OCI-LY1 (cell line): ENCODE measurements at regions not wholly inside any gene's neighbourhood (a gene's known extent, or its start where the extent isn't known, plus 50 kb on each side); places are given as distances from the start of the nearest gene placed in this dataset.

Experiments used
- H2AFZ ChIP-seq: fragments of 200-600 bp; sonication (generic), shearing (Covaris generic); 2 replicates; pipeline ENCODE4 v1.6.0; 2014; ENCODE audit warnings: antibody characterized with exemption, mild to moderate bottlenecking, low read length
- H3F3A ChIP-seq: fragments of 200-600 bp; sonication (generic), shearing (Covaris generic); 2 replicates; pipeline ENCODE4 v1.6.0; 2014; ENCODE audit warnings: mild to moderate bottlenecking, antibody characterized with exemption, low read length, moderate library complexity; ENCODE audit not compliant: insufficient read depth
- H3K27ac ChIP-seq: fragments of 200-600 bp; sonication (generic); 2 replicates; pipeline ENCODE4 v1.5.1; 2014; ENCODE audit warnings: low read length, mixed run types, mild to moderate bottlenecking, low read depth; ENCODE audit not compliant: poor library complexity, severe bottlenecking
- H3K27me3 ChIP-seq: fragments of 200-600 bp; sonication (generic); 2 replicates; pipeline ENCODE4 v1.6.0; 2014; ENCODE audit warnings: antibody characterized with exemption, mild to moderate bottlenecking, low read length, moderate library complexity; ENCODE audit not compliant: insufficient read depth
- H3K36me3 ChIP-seq: fragments of 200-600 bp; sonication (generic); 2 replicates; pipeline ENCODE4 v1.6.1; 2014; ENCODE audit warnings: mild to moderate bottlenecking, antibody characterized with exemption, low read length, moderate library complexity, mixed read lengths; ENCODE audit not compliant: insufficient read depth
- H3K4me1 ChIP-seq: fragments of 200-600 bp; sonication (generic); 2 replicates; pipeline ENCODE4 v1.5.1; 2014; ENCODE audit warnings: mild to moderate bottlenecking, low read length, moderate library complexity; ENCODE audit not compliant: insufficient read depth, severe bottlenecking
- H3K4me2 ChIP-seq: fragments of 200-600 bp; sonication (generic), shearing (Covaris generic); 2 replicates; pipeline ENCODE4 v1.6.1; 2014; ENCODE audit warnings: low read length
- H3K4me3 ChIP-seq: fragments of 200-600 bp; sonication (generic); 2 replicates; pipeline ENCODE4 v1.5.1; 2014; ENCODE audit warnings: low read length, low read depth, mild to moderate bottlenecking, mixed read lengths; ENCODE audit not compliant: poor library complexity, severe bottlenecking
- H3K79me2 ChIP-seq: fragments of 200-600 bp; shearing (Covaris generic); 2 replicates; pipeline ENCODE4 v1.6.1; 2016; ENCODE audit warnings: mixed run types, low read length, mixed read lengths; ENCODE audit not compliant: insufficient read depth
- H3K9ac ChIP-seq: fragments of 200-600 bp; sonication (generic), shearing (Covaris generic); 2 replicates; pipeline ENCODE4 v1.6.1; 2014; ENCODE audit warnings: mild to moderate bottlenecking, low read length, mixed read lengths
- H3K9me2 ChIP-seq: fragments of 200-600 bp; sonication (generic), shearing (Covaris generic); 2 replicates; pipeline ENCODE4 v1.6.1; 2014; ENCODE audit warnings: low read depth, mild to moderate bottlenecking, low read length, mixed read lengths
- H3K9me3 ChIP-seq: fragments of 200-600 bp; shearing (Covaris generic); 2 replicates; pipeline ENCODE4 v1.6.1; 2014; ENCODE audit warnings: low read length, mixed read lengths
- H4K20me1 ChIP-seq: fragments of 200-600 bp; sonication (generic), shearing (Covaris generic); 2 replicates; pipeline ENCODE4 v1.6.0; 2016; ENCODE audit warnings: mild to moderate bottlenecking, low read length; ENCODE audit not compliant: insufficient read depth
- CTCF ChIP-seq: fragments of 200-600 bp; sonication (generic), shearing (Covaris generic); IDR thresholded peaks from 2 replicates; pipeline ENCODE4 v1.5.1; 2017; ENCODE audit warnings: mild to moderate bottlenecking, antibody characterized with exemption, low read length, moderate library complexity, mixed read lengths
- EZH2 ChIP-seq: fragments of 200-600 bp; sonication (generic), shearing (Covaris generic); IDR thresholded peaks from 2 replicates; pipeline ENCODE4 v1.8.0; 2017; ENCODE audit warnings: borderline replicate concordance, mixed run types, mild to moderate bottlenecking, antibody characterized with exemption, low read length, moderate library complexity, mixed read lengths

- Histone ChIP-seq H3K79me2 (no peaks in the 10 kb centered on the region), H3F3A (no peaks in the 10 kb centered on the region), H3K36me3 (no peaks in the 10 kb centered on the region), H3K4me3 (no peak overlapping the region), H3K9ac (no peak overlapping the region), H4K20me1 (no peaks in the 10 kb centered on the region), H3K9me3 (no peaks in the 10 kb centered on the region), H3K9me2 (peaks cover 3% of the 10 kb centered on the region; the same call in 1 of the 2 replicates), H3K4me2 (no peak overlapping the region), H2AFZ (no peak overlapping the region), H3K27ac (no peak overlapping the region), H3K27me3 (no peaks in the 10 kb centered on the region), H3K4me1 (no peaks in the 10 kb centered on the region)
- TF ChIP-seq CTCF = no peak
- no peak for TF ChIP-seq EZH2
Measured at GRCh38 chr13:87867426-87867825, 196.3 kb downstream of the SLITRK5 start.

DNA sequence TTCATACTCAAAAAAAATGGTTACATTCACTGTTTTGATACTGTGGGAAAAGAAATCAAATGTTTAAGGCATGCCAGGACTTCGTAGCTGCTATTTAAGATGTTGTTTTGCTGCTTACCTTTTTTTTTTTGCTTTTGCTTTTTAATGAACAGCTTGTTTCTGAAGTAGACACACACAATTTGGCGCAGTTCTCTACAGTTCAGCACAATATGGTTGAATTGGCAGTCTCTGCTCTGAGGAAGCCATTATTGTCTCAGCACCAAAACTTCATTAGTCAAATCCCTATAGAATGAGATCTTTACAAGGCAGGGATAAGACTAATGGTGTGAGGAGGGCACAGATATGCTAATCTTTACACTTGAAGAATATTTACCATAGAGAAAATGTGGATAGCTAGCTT, 197.6 kb downstream of the SLITRK5 start:
- H3K36me3 ChIP-seq = no peaks in the 10 kb centered on the region
- H3K9ac ChIP-seq = no peak overlapping the region
- no peak overlapping the region for H3K27ac ChIP-seq
- no peaks in the 10 kb centered on the region for H3K27me3 ChIP-seq
- TF ChIP-seq CTCF = no peak
- TF ChIP-seq EZH2 = no peak
- no peak overlapping the region for H3K4me2 ChIP-seq
- H3K4me1 ChIP-seq = no peaks in the 10 kb centered on the region
- no peaks in the 10 kb centered on the region for H3F3A ChIP-seq
- no peaks in the 10 kb centered on the region for H4K20me1 ChIP-seq
- no peak overlapping the region for H3K4me3 ChIP-seq
- H3K9me2 ChIP-seq = peaks cover 3% of the 10 kb centered on the region; the same call in 1 of the 2 replicates
- H3K9me3 ChIP-seq = no peaks in the 10 kb centered on the region
- H3K79me2 ChIP-seq = no peaks in the 10 kb centered on the region
- no peak overlapping the region for H2AFZ ChIP-seq

GRCh38 chr13:87872813-87873212, 201.6 kb downstream of the SLITRK5 start:
- TF ChIP-seq EZH2 = no peak
- no peak for TF ChIP-seq CTCF

More at GRCh38 chr13:87872813-87873212, 201.6 kb downstream of the SLITRK5 start:
- no peak overlapping the region for H3K27ac ChIP-seq
- H3K4me3 ChIP-seq = no peak overlapping the region
- H3K9ac ChIP-seq = no peak overlapping the region
- H3K36me3 ChIP-seq = no peaks in the 10 kb centered on the region
- no peaks in the 10 kb centered on the region; the same call in 1 of the 2 replicates for H3K9me2 ChIP-seq
- H3K27me3 ChIP-seq = no peaks in the 10 kb centered on the region
- H3K9me3 ChIP-seq = no peaks in the 10 kb centered on the region
- no peaks in the 10 kb centered on the region for H3K4me1 ChIP-seq
- H2AFZ ChIP-seq = no peak overlapping the region
- H4K20me1 ChIP-seq = no peaks in the 10 kb centered on the region
- H3K4me2 ChIP-seq = no peak overlapping the region
- no peaks in the 10 kb centered on the region for H3K79me2 ChIP-seq
- H3F3A ChIP-seq = no peaks in the 10 kb centered on the region
